H9 (cell line): ENCODE measurements at regions not wholly inside any gene's neighbourhood (a gene's known extent, or its start where the extent isn't known, plus 50 kb on each side); places are given as distances from the start of the nearest gene placed in this dataset.

Source experiments
- DNase-seq: peaks from one replicate; pipeline ENCODE4 v3.0.0-alpha.2; 2017
- H2AFZ ChIP-seq: one replicate; pipeline ENCODE4 v1.6.1; 2013; ENCODE audit warnings: mild to moderate bottlenecking, low read length, control low read depth, moderate library complexity
- H2AK5ac ChIP-seq: 2 replicates; pipeline ENCODE4 v1.6.1; 2013; ENCODE audit warnings: low read length, control low read depth, mixed read lengths; ENCODE audit not compliant: insufficient read length
- H2BK120ac ChIP-seq: one replicate; pipeline ENCODE4 v1.6.1; 2013; ENCODE audit warnings: low read depth, mild to moderate bottlenecking, low read length, control low read depth, inconsistent platforms; ENCODE audit not compliant: poor library complexity, severe bottlenecking
- H2BK12ac ChIP-seq: 2 replicates; pipeline ENCODE4 v1.6.1; 2013; ENCODE audit warnings: low read length, control low read depth, mixed read lengths, low read depth; ENCODE audit not compliant: insufficient read length
- H2BK15ac ChIP-seq: 2 replicates; pipeline ENCODE4 v1.6.1; 2013; ENCODE audit warnings: low read depth, low read length, control low read depth
- H2BK20ac ChIP-seq: one replicate; pipeline ENCODE4 v1.6.1; 2013; ENCODE audit warnings: low read depth, mild to moderate bottlenecking, low read length, control low read depth, inconsistent platforms; ENCODE audit not compliant: poor library complexity, severe bottlenecking
- H2BK5ac ChIP-seq: 2 replicates; pipeline ENCODE4 v1.6.1; 2013; ENCODE audit warnings: low read length, control low read depth, mixed read lengths; ENCODE audit not compliant: insufficient read length
- H3K14ac ChIP-seq: 2 replicates; pipeline ENCODE4 v1.6.1; 2013; ENCODE audit warnings: low read length, control low read depth; ENCODE audit not compliant: insufficient read depth
- H3K18ac ChIP-seq: 2 replicates; pipeline ENCODE4 v1.6.1; 2013; ENCODE audit warnings: low read depth, mild to moderate bottlenecking, mixed read lengths, low read length, control low read depth; ENCODE audit not compliant: insufficient read length
- H3K23ac ChIP-seq: 2 replicates; pipeline ENCODE4 v1.6.1; 2013; ENCODE audit warnings: low read length, control low read depth, mixed read lengths, low read depth; ENCODE audit not compliant: insufficient read length
- H3K23me2 ChIP-seq: 2 replicates; pipeline ENCODE4 v1.6.1; 2013; ENCODE audit warnings: low read depth, mild to moderate bottlenecking, mixed read lengths, low read length, control low read depth; ENCODE audit not compliant: insufficient read length, poor library complexity, severe bottlenecking
- H3K27ac ChIP-seq: 2 replicates; pipeline ENCODE4 v1.5.1; 2013; ENCODE audit warnings: low read length, control low read depth, mixed read lengths, low read depth; ENCODE audit not compliant: insufficient read length
- H3K27me3 ChIP-seq: 2 replicates; pipeline ENCODE4 v1.6.1; 2013; ENCODE audit warnings: low read length, control low read depth, inconsistent platforms; ENCODE audit not compliant: insufficient read depth
- H3K4ac ChIP-seq: 2 replicates; pipeline ENCODE4 v1.6.1; 2013; ENCODE audit warnings: low read depth, mild to moderate bottlenecking, control low read depth, inconsistent platforms, low read length, moderate library complexity
- H3K4me1 ChIP-seq: 2 replicates; pipeline ENCODE4 v1.6.1; 2013; ENCODE audit warnings: low read length, control low read depth, inconsistent platforms; ENCODE audit not compliant: insufficient read depth
- H3K4me2 ChIP-seq: 2 replicates; pipeline ENCODE4 v1.6.1; 2013; ENCODE audit warnings: low read length, control low read depth, mixed read lengths; ENCODE audit not compliant: insufficient read length, insufficient read depth
- H3K56ac ChIP-seq: 2 replicates; pipeline ENCODE4 v1.6.1; 2013; ENCODE audit warnings: low read depth, mild to moderate bottlenecking, mixed read lengths, low read length, control low read depth; ENCODE audit not compliant: insufficient read length
- H3K79me1 ChIP-seq: 2 replicates; pipeline ENCODE4 v1.6.1; 2013; ENCODE audit warnings: low read depth, mild to moderate bottlenecking, moderate library complexity, low read length, control low read depth, inconsistent platforms; ENCODE audit not compliant: insufficient read depth, poor library complexity, severe bottlenecking
- H3K79me2 ChIP-seq: 2 replicates; pipeline ENCODE4 v1.6.1; 2013; ENCODE audit warnings: low read length, control low read depth, inconsistent platforms; ENCODE audit not compliant: insufficient read depth
- H3K9ac ChIP-seq: 2 replicates; pipeline ENCODE4 v1.6.1; 2013; ENCODE audit warnings: low read length, control low read depth, mixed read lengths; ENCODE audit not compliant: insufficient read length; ENCODE audit errors: extremely low read depth
- H3K9me3 ChIP-seq: one replicate; pipeline ENCODE4 v1.6.1; 2013; ENCODE audit warnings: low read depth, low read length, inconsistent platforms; ENCODE audit not compliant: control insufficient read depth
- H3T11ph ChIP-seq: one replicate; pipeline ENCODE4 v1.6.1; 2013; ENCODE audit warnings: mild to moderate bottlenecking, low read length, control low read depth, inconsistent platforms
- H4K20me1 ChIP-seq: one replicate; pipeline ENCODE4 v1.6.1; 2013; ENCODE audit not compliant: control insufficient read depth, insufficient read length, insufficient read depth
- H4K5ac ChIP-seq: 2 replicates; pipeline ENCODE4 v1.6.1; 2013; ENCODE audit warnings: low read depth, mild to moderate bottlenecking, mixed read lengths, low read length, control low read depth; ENCODE audit not compliant: insufficient read length
- H4K8ac ChIP-seq: replicated peaks from 2 replicates; pipeline ENCODE4 v1.6.1; 2013; ENCODE audit warnings: low read length, control low read depth, mixed read lengths, low read depth; ENCODE audit not compliant: insufficient read length
- H4K91ac ChIP-seq: 2 replicates; pipeline ENCODE4 v1.6.1; 2013; ENCODE audit warnings: low read depth, mild to moderate bottlenecking, moderate library complexity, mixed read lengths, low read length, control low read depth; ENCODE audit not compliant: insufficient read length
- H3K27ac Mint-ChIP-seq, 3 experiments: 2 replicates in 2 of 3; 3 replicates in 1 of 3; pipeline ENCODE4 v1.8.0; 2020 to 2021; ENCODE audit warnings: mixed read lengths in 3 of 3, mild to moderate bottlenecking in 1 of 3, moderate library complexity in 1 of 3
- H3K27me3 Mint-ChIP-seq: 2 replicates; pipeline ENCODE4 v1.8.0; 2021; ENCODE audit warnings: low read depth, mild to moderate bottlenecking, moderate library complexity, mixed read lengths
- H3K36me3 Mint-ChIP-seq, 3 experiments: 2 replicates in 2 of 3; 3 replicates in 1 of 3; pipeline ENCODE4 v1.8.0; 2020 to 2021; ENCODE audit warnings: low read depth in 3 of 3, mixed read lengths in 3 of 3; ENCODE audit not compliant: insufficient read depth in 1 of 3
- H3K4me1 Mint-ChIP-seq, 2 experiments: 2 replicates each; pipeline ENCODE4 v1.8.0; 2020; ENCODE audit warnings: mixed read lengths in 2 of 2
- H3K4me3 Mint-ChIP-seq, 2 experiments: 2 replicates in 1 of 2; 3 replicates in 1 of 2; pipeline ENCODE4 v1.8.0; 2020 to 2021; ENCODE audit warnings: mild to moderate bottlenecking in 2 of 2, mixed read lengths in 2 of 2, moderate library complexity in 1 of 2
- H3K9me3 Mint-ChIP-seq, 2 experiments: 2 replicates in 1 of 2; 3 replicates in 1 of 2; pipeline ENCODE4 v1.8.0; 2020; ENCODE audit warnings: mild to moderate bottlenecking in 2 of 2, mixed read lengths in 2 of 2, moderate library complexity in 1 of 2
- CTCF ChIP-seq: fragments of 200-600 bp; sonication (generic); conservative IDR thresholded peaks from 3 replicates; pipeline ENCODE4 v1.8.0; 2021; ENCODE audit warnings: antibody characterized with exemption, mild to moderate bottlenecking
- WGBS: extraction: QIAGEN DNeasy Blood & Tissue Kit; methylation state at CpG from one replicate; pipeline ENCODE4 v1.1.7; 2013; ENCODE audit warnings: missing lambda C conversion rate, low lambda C conversion rate, mixed read lengths; ENCODE audit not compliant: insufficient read length; ENCODE audit errors: extremely low coverage; 5-methylcytosine and 5-hydroxymethylcytosine counted together

GRCh38 chr2:126970583-126970982 is 71.9 kb downstream of the TEX51 start:
- WGBS: no CpG with 5 or more reads among the region's 3 CpGs
- TF ChIP-seq CTCF: no peak
- H4K5ac ChIP-seq: no peak overlapping the region
- H2BK15ac ChIP-seq: no peak overlapping the region
- no peaks in the 10 kb centered on the region for H3K79me1 ChIP-seq
- peaks cover 3% of the 10 kb centered on the region; the same call in 1 of the 2 replicates for H3K4me1 ChIP-seq
- no peak overlapping the region for H3T11ph ChIP-seq
- H4K8ac ChIP-seq: no peak overlapping the region
- H3K4ac ChIP-seq: no peak overlapping the region
- H3K56ac ChIP-seq: no peak overlapping the region
- H2BK120ac ChIP-seq: no peak overlapping the region
- peaks cover 12 to 15% of the 10 kb centered on the region in 2 experiments for H3K4me1 Mint-ChIP-seq
- H4K20me1 ChIP-seq: no peaks in the 10 kb centered on the region
- peaks cover 2% of the 10 kb centered on the region in 2 experiments; a peak in 2 of 5 replicates for H3K9me3 Mint-ChIP-seq
- no peak overlapping the region for H3K4me2 ChIP-seq
- H4K91ac ChIP-seq: no peak overlapping the region
- H3K27ac Mint-ChIP-seq: no peak overlapping the region
- no peaks in the 10 kb centered on the region for H3K27me3 ChIP-seq
- peaks cover 48% of the 10 kb centered on the region for H3K27me3 Mint-ChIP-seq
- H3K23ac ChIP-seq: no peak overlapping the region
- no peaks in the 10 kb centered on the region for H3K79me2 ChIP-seq
- no peaks in the 10 kb centered on the region for H3K9me3 ChIP-seq
- peaks cover 0 to 4% (median 0%) of the 10 kb centered on the region in 3 experiments; a peak in 1 of 7 replicates for H3K36me3 Mint-ChIP-seq
- H2AK5ac ChIP-seq: no peak overlapping the region
- H2BK12ac ChIP-seq: no peak overlapping the region
- H3K9ac ChIP-seq: no peak overlapping the region
- no peak overlapping the region for H2BK5ac ChIP-seq
- H3K4me3 Mint-ChIP-seq: no peak overlapping the region
- no peak overlapping the region for H2BK20ac ChIP-seq
- H3K27ac ChIP-seq: no peak overlapping the region
- H3K14ac ChIP-seq: no peak overlapping the region
- no peak overlapping the region for H2AFZ ChIP-seq
- H3K18ac ChIP-seq: no peak overlapping the region
- H3K23me2 ChIP-seq: no peaks in the 10 kb centered on the region
- peak; percentile 48 for DNase-seq
